Right lobe of liver (tissue), 6 donors: ENCODE measurements at regions not wholly inside any gene's neighbourhood (a gene's known extent, or its start where the extent isn't known, plus 50 kb on each side); places are given as distances from the start of the nearest gene placed in this dataset.

Experiments
- ATAC-seq, 4 donors: fragments of 200-7000 bp; cut with Tn5 transposase; one replicate each; pipeline ENCODE4 v1.9.1; 2020; ENCODE audit warnings: mild to moderate bottlenecking in 4 of 4, moderate library complexity in 4 of 4
- DNase-seq, 3 donors: peaks; one replicate each; pipeline ENCODE4 v3.0.0-alpha.2; 2020
- H3K27ac ChIP-seq, 3 donors: fragments of 200-600 bp; one replicate each; pipeline ENCODE4 v1.8.0; 2022
- H3K27me3 ChIP-seq, 2 donors: fragments of 200-600 bp; one replicate each; pipeline ENCODE4 v1.8.0; 2022
- H3K36me3 ChIP-seq, 4 donors: fragments of 200-600 bp; sonication (generic) in 1 of 4; one replicate each; pipeline versions ENCODE4 v1.5.1 to v1.8.0; 2017 to 2022; ENCODE audit warnings: control low read depth in 1 of 4
- H3K4me1 ChIP-seq, 4 donors: fragments of 200-600 bp; sonication (generic) in 1 of 4; one replicate each; pipeline versions ENCODE4 v1.5.1 to v1.8.0; 2017 to 2022; ENCODE audit warnings: control low read depth in 1 of 4
- H3K4me3 ChIP-seq, 3 donors: fragments of 200-600 bp; one replicate each; pipeline ENCODE4 v1.8.0; 2022
- H3K9me3 ChIP-seq, 4 donors: fragments of 200-600 bp; sonication (generic) in 1 of 4; one replicate each; pipeline versions ENCODE4 v1.5.1 to v1.8.0; 2017 to 2022; ENCODE audit warnings: control low read depth in 1 of 4
- POLR2A ChIP-seq: fragments of 450-650 bp; IDR thresholded peaks from one replicate; pipeline ENCODE4 v1.6.1; 2017; ENCODE audit warnings: antibody characterized with exemption, mild to moderate bottlenecking
- WGBS: methylation state at CpG from one replicate; pipeline ENCODE4 v1.1.6; 2018; ENCODE audit warnings: low coverage, low lambda C conversion rate; ENCODE audit not compliant: insufficient coverage; ENCODE audit errors: missing lambda C conversion rate; 5-methylcytosine and 5-hydroxymethylcytosine counted together
- intact Hi-C, 2 donors: fragments of 100-400 bp; cut with DNase I; formaldehyde crosslinking; loops; one replicate each; pipeline versions ENCODE4 v1.11.2 to v1.14.1; 2022
- TF ChIP-seq, protein P1 (sequence below), 4 donors: fragments of 200-600 bp in 3 of 4; fragments of 450-650 bp in 1 of 4; IDR thresholded peaks; one replicate each; pipeline versions ENCODE4 v1.5.1 to v1.8.0; 2016 to 2022; ENCODE audit warnings: antibody characterized with exemption in 4 of 4, mild to moderate bottlenecking in 2 of 4
- donor health status: DM: no; HTN: yes; CAD: no.
- donor health status: DM: no; HTN: no; CAD: no.
- donor health status: DM: no; HTN: no; CAD: no.
- donor health status: DM: no; HTN: yes; CAD: no.
- donor health status: DM: no; HTN: yes; CAD: no.

DNA sequence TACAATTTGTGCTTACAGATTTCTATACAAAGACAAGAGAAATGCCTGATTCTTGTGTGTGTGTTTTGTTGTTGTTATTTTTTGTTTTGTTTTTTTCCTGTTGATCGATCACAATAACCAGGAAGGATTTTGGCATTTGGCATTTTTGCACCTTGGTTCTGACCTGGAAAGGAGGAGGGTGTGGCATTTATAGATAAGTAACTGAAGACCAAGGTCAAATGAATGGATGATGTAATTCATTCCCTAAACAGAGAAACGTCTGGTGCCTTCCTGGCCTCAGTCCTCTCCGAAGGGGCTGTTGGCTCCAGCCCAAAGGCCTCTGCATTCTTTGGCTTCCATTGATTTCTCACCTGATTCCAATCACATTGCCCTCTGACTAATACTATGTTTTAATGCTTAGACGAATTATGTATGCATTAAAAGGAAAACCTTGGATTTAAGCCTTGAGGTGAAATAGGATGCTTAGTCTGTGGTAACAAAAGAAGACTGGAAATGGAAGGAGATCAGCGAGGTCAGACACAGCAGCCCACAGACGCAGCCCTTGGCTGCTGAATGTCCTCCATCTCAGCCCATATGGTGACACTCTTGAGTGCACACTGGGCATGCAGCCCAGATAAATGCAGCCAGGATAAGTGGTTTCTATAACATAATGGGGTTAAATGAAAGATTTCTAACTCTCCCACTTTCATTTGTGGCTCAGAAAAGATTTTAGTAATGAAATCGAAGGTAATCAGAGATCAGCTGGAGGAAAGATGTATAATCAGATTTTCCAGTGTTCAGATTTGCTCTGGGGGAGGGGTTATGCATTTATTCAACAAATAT lies 60.5 kb upstream of the TRIM2 start:
- H3K36me3 ChIP-seq = no peaks in the 10 kb centered on the region
- DNase-seq (no peak), ATAC-seq (peak in 1 of 4 donors; percentile 66)
- no peak for TF ChIP-seq POLR2A
- TF ChIP-seq, protein P1, sequence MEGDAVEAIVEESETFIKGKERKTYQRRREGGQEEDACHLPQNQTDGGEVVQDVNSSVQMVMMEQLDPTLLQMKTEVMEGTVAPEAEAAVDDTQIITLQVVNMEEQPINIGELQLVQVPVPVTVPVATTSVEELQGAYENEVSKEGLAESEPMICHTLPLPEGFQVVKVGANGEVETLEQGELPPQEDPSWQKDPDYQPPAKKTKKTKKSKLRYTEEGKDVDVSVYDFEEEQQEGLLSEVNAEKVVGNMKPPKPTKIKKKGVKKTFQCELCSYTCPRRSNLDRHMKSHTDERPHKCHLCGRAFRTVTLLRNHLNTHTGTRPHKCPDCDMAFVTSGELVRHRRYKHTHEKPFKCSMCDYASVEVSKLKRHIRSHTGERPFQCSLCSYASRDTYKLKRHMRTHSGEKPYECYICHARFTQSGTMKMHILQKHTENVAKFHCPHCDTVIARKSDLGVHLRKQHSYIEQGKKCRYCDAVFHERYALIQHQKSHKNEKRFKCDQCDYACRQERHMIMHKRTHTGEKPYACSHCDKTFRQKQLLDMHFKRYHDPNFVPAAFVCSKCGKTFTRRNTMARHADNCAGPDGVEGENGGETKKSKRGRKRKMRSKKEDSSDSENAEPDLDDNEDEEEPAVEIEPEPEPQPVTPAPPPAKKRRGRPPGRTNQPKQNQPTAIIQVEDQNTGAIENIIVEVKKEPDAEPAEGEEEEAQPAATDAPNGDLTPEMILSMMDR (IDR thresholded peaks at IDR 0.05) = no peak
- intact Hi-C loops = no loop called here
- H3K4me3 ChIP-seq = no peak overlapping the region
- H3K4me1 ChIP-seq = peaks cover 0 to 8% (median 0%) of the 10 kb centered on the region in 4 donors
- H3K27ac ChIP-seq = no peak overlapping the region
- H3K27me3 ChIP-seq = no peaks in the 10 kb centered on the region
- no peaks in the 10 kb centered on the region for H3K9me3 ChIP-seq
- 27% methylated on average over 7 of the region's 7 CpGs for WGBS

DNA sequence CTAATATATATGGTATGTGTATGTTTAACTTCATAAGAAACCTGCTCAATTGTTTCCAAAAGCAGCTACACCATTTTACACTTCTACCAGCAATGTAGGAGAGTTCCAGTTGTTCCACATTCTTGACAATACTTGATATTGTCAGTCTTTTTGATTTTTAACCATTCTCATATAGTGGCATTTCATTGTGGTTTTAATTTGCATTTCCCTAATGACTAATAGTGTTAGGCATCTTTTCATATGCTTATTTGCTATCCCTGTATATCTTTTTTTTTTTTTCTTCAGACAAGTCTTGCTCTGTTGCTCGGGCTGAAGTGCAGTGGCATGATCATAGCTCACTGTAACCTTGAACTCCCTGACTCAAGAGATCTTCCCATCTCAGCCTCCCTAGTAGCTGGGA lies 58.2 kb upstream of the TRIM2 start:
- TF ChIP-seq, protein P1 (IDR thresholded peaks at IDR 0.05) = no peak
- TF ChIP-seq POLR2A = no peak
- no peaks in the 10 kb centered on the region for H3K36me3 ChIP-seq
- H3K27me3 ChIP-seq = no peaks in the 10 kb centered on the region
- DNase-seq = no peak
- intact Hi-C loops = loop anchor here in 1 of 2 donors (5.0 kb wide), 1 partner anchor 171 kb away; no protein-coding TSS in a partner anchor
- no peaks in the 10 kb centered on the region for H3K9me3 ChIP-seq
- no peak overlapping the region for H3K4me3 ChIP-seq
- H3K27ac ChIP-seq = no peak overlapping the region
- WGBS = 86% methylated on average over 1 of the region's 1 CpG
- no peak for ATAC-seq
- peaks cover 0 to 8% (median 0%) of the 10 kb centered on the region in 4 donors for H3K4me1 ChIP-seq

DNA sequence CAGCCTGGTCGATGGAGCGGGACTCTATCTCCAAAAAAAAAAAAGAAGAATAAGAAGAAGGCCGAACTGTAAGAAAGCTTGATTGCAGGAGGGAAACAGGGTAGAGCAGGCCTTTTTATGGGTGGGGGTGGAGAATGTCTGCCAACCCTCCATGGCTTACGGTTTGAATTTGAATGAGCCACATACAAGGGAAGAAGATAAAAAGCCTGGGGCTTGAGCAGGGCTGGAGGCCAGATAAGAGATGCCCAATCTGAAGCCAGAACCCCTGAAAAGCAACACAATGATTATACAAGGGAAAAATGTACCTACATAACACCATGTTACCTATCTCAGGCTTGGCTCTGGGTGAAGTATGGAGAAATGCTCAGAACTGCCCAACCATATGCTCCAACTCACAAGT lies 57.3 kb upstream of the TRIM2 start:
- no peak for DNase-seq
- Histone ChIP-seq H3K4me3 (no peak overlapping the region), H3K27ac (no peak overlapping the region), H3K27me3 (no peaks in the 10 kb centered on the region), H3K9me3 (no peaks in the 10 kb centered on the region), H3K36me3 (no peaks in the 10 kb centered on the region), H3K4me1 (peaks cover 0 to 8% (median 0%) of the 10 kb centered on the region in 4 donors)
- TF ChIP-seq, protein P1 (IDR thresholded peaks at IDR 0.05) = no peak
- TF ChIP-seq POLR2A = no peak
- intact Hi-C loops = loop anchor here in 1 of 2 donors (5.0 kb wide), 1 partner anchor 170 kb away; no protein-coding TSS in a partner anchor
- 82% methylated on average over 4 of the region's 4 CpGs for WGBS
- no peak for ATAC-seq

DNA sequence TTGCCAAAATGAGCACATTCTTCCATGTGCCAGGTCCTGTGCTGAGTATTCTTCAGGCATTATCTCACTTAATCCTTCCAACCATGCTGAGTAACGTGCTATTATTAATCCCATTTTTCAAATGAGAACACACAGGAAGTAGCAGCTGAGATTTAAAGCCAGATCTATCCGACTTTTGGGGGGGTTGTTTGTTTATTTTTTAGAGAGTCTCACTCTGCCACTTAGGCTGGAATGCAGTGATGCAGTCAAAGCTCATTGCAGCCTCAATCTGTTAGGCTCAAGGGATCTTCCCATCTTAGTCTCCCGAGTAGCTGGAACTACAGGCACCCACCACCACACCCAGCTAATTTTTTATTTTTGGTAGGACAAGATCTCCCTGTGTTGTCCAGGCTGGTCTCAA lies 55.5 kb upstream of the TRIM2 start:
- 51% methylated on average over 3 of the region's 3 CpGs for WGBS

More for the DNA sequence above, 55.5 kb upstream of the TRIM2 start:
- Histone ChIP-seq H3K36me3 (no peaks in the 10 kb centered on the region), H3K27ac (no peak overlapping the region), H3K27me3 (no peaks in the 10 kb centered on the region), H3K4me3 (no peak overlapping the region), H3K9me3 (no peaks in the 10 kb centered on the region), H3K4me1 (peaks cover 0 to 18% (median 7%) of the 10 kb centered on the region in 4 donors)
- ATAC-seq = no peak
- intact Hi-C loops = loop anchor here in 1 of 2 donors (5.0 kb wide), 1 partner anchor 169 kb away; no protein-coding TSS in a partner anchor
- DNase-seq = no peak
- TF ChIP-seq, protein P1 (IDR thresholded peaks at IDR 0.05) = no peak
- no peak for TF ChIP-seq POLR2A
